Upper lobe of left lung (tissue), 6 donors: ENCODE measurements at regions not wholly inside any gene's neighbourhood (a gene's known extent, or its start where the extent isn't known, plus 50 kb on each side); places are given as distances from the start of the nearest gene placed in this dataset.

Experiments used
- ATAC-seq, 2 donors: fragments of 200-7000 bp; cut with Tn5 transposase; one replicate each; pipeline ENCODE4 v1.9.1; 2022; ENCODE audit warnings: mild to moderate bottlenecking in 2 of 2, moderate library complexity in 2 of 2; ENCODE audit not compliant: low FRiP score in 2 of 2
- DNase-seq, 2 donors: peaks; one replicate each; pipeline ENCODE4 v3.0.0-alpha.2; 2019 to 2020
- H3K27ac ChIP-seq, 4 donors: fragments of 200-600 bp; sonication (generic); one replicate each; pipeline ENCODE4 v1.5.1; 2016 to 2019
- H3K27me3 ChIP-seq, 4 donors: fragments of 200-600 bp; sonication (generic); one replicate each; pipeline ENCODE4 v1.5.1; 2017 to 2019
- H3K36me3 ChIP-seq, 4 donors: fragments of 200-600 bp; sonication (generic); one replicate each; pipeline ENCODE4 v1.5.1; 2016 to 2019
- H3K4me1 ChIP-seq, 4 donors: fragments of 200-600 bp; sonication (generic); one replicate each; pipeline ENCODE4 v1.5.1; 2018 to 2019
- H3K4me3 ChIP-seq, 4 donors: fragments of 200-600 bp; sonication (generic); one replicate each; pipeline ENCODE4 v1.5.1; 2017 to 2019; ENCODE audit warnings: mild to moderate bottlenecking in 2 of 4, moderate library complexity in 1 of 4
- H3K9me3 ChIP-seq, 4 donors: fragments of 200-600 bp; sonication (generic); one replicate each; pipeline ENCODE4 v1.5.1; 2018 to 2019
- CTCF ChIP-seq, 6 experiments: fragments of 450-650 bp in 4 of 6; fragments of 200-600 bp in 2 of 6; sonication (generic) in 2 of 6; IDR thresholded peaks; one replicate each; pipeline ENCODE4 v1.5.1; 2016 to 2019; ENCODE audit warnings: antibody characterized with exemption in 6 of 6
- EP300 ChIP-seq, 4 donors: sonication (generic); formaldehyde crosslinking; IDR thresholded peaks; one replicate each; pipeline ENCODE4 v1.5.1; 2017; ENCODE audit warnings: antibody characterized with exemption in 4 of 4, control low read depth in 2 of 4
- POLR2A ChIP-seq, 4 donors: fragments of 450-650 bp; IDR thresholded peaks; one replicate each; pipeline ENCODE4 v1.5.1; 2016 to 2017; ENCODE audit warnings: antibody characterized with exemption in 4 of 4, mild to moderate bottlenecking in 2 of 4
- POLR2AphosphoS5 ChIP-seq, 2 donors: sonication (generic); formaldehyde crosslinking; IDR thresholded peaks; one replicate each; pipeline ENCODE4 v1.5.1; 2017; ENCODE audit warnings: antibody characterized with exemption in 2 of 2
- WGBS, 2 donors: methylation state at CpG; one replicate each; pipeline ENCODE4 v1.1.5; 2017 to 2018; 5-methylcytosine and 5-hydroxymethylcytosine counted together
- donor health status: DM: no; HTN: no; CAD: no; lungs with moderate emphysema.
- donor health status: DM: no; HTN: yes; CAD: no; lungs with severe emphysema.

DNA sequence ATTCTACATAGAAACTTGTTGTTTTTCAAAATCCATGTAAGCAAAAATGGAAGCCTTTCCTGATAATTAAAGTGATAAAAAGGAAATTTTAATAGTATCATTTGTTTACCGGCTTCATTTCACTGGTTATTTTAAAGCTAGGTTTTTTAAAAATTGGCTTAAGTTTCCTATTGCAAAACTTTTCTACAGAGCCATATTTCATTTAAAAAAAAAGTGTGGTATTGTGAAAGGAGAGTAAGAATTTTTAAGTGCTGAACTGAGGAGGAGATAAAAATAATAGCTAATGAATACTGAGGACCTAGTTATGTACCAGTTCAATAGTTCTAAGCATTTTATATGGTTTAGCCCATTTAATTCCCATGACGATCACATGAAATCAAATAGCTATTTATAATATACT lies 172.2 kb upstream of the COL1A2 start:
- TF ChIP-seq POLR2A (IDR thresholded peaks at IDR 0.05) (no peak), POLR2AphosphoS5 (IDR thresholded peaks at IDR 0.05) (no peak), EP300 (IDR thresholded peaks at IDR 0.05) (no peak), CTCF (IDR thresholded peaks at IDR 0.05) (no peak)
- Histone ChIP-seq H3K4me1 (peaks cover 0 to 3% (median 0%) of the 10 kb centered on the region in 4 donors), H3K36me3 (no peaks in the 10 kb centered on the region), H3K9me3 (no peaks in the 10 kb centered on the region), H3K27me3 (no peaks in the 10 kb centered on the region), H3K4me3 (no peak overlapping the region), H3K27ac (no peak overlapping the region)
- WGBS, 2 donors: 82 to 92% methylated on average over 2 of the region's 2 CpGs
- DNase-seq: no peak
- no peak for ATAC-seq

- no peaks in the 10 kb centered on the region for H3K36me3 ChIP-seq
- ATAC-seq (peak in 1 of 2 donors; percentile 44), DNase-seq (no peak)
- H3K27ac ChIP-seq: no peak overlapping the region
- no peak overlapping the region for H3K4me3 ChIP-seq
- H3K27me3 ChIP-seq: no peaks in the 10 kb centered on the region
- H3K4me1 ChIP-seq: peaks cover 0 to 3% (median 0%) of the 10 kb centered on the region in 4 donors
- no peaks in the 10 kb centered on the region for H3K9me3 ChIP-seq
- WGBS, 2 donors: 43 to 50% methylated on average over 6 of the region's 6 CpGs
- TF ChIP-seq CTCF (IDR thresholded peaks at IDR 0.05): peak in 1 of 6 experiments; percentile 25
- TF ChIP-seq EP300 (IDR thresholded peaks at IDR 0.05): no peak
These were observed 171.2 kb upstream of the COL1A2 start for GRCh38 chr7:94223375-94224084.

- DNase-seq: no peak
- no peaks in the 10 kb centered on the region for H3K27me3 ChIP-seq
- no peaks in the 10 kb centered on the region for H3K9me3 ChIP-seq
- ATAC-seq: no peak
- peaks cover 0 to 3% (median 0%) of the 10 kb centered on the region in 4 donors for H3K4me1 ChIP-seq
- H3K36me3 ChIP-seq: no peaks in the 10 kb centered on the region
- no peak overlapping the region for H3K27ac ChIP-seq
- no peak overlapping the region for H3K4me3 ChIP-seq
- no peak for TF ChIP-seq POLR2A (IDR thresholded peaks at IDR 0.05)
- no peak for TF ChIP-seq POLR2AphosphoS5 (IDR thresholded peaks at IDR 0.05)
- TF ChIP-seq EP300 (IDR thresholded peaks at IDR 0.05): no peak
- no peak for TF ChIP-seq CTCF (IDR thresholded peaks at IDR 0.05)
These were observed 166.5 kb upstream of the COL1A2 start for GRCh38 chr7:94228223-94228622.

GRCh38 chr7:94228678-94229077 lies 166.0 kb upstream of the COL1A2 start:
- Histone ChIP-seq H3K27ac (no peak overlapping the region), H3K36me3 (no peaks in the 10 kb centered on the region), H3K27me3 (no peaks in the 10 kb centered on the region), H3K9me3 (no peaks in the 10 kb centered on the region), H3K4me1 (peaks cover 0 to 2% (median 0%) of the 10 kb centered on the region in 4 donors), H3K4me3 (no peak overlapping the region)
- ATAC-seq (no peak), DNase-seq (no peak)
- no peak for TF ChIP-seq CTCF (IDR thresholded peaks at IDR 0.05)
- no peak for TF ChIP-seq EP300 (IDR thresholded peaks at IDR 0.05)
- TF ChIP-seq POLR2A (IDR thresholded peaks at IDR 0.05): no peak
- TF ChIP-seq POLR2AphosphoS5 (IDR thresholded peaks at IDR 0.05): no peak

DNA sequence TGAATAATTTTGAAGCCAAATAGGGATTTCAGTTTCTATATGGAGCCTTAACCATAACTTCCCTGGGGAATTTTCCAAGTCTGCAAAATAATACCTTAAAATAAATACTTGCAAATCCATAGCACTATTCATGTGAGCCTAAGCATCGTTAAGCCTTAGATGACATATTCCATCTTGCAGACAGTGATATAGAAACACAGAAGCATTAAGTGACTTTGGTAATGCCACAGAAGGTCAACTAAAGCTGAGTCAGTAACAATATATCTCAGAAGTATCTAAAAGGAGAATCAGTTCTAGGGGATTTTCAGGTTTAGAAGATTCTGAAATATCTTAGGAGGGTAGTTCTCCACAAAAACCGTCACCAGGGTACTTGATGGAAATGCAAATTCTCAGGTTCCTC lies 163.4 kb upstream of the COL1A2 start:
- Histone ChIP-seq H3K4me3 (no peak overlapping the region), H3K27ac (no peak overlapping the region), H3K4me1 (no peaks in the 10 kb centered on the region), H3K9me3 (no peaks in the 10 kb centered on the region), H3K36me3 (no peaks in the 10 kb centered on the region), H3K27me3 (no peaks in the 10 kb centered on the region)
- TF ChIP-seq EP300 (IDR thresholded peaks at IDR 0.05): no peak
- TF ChIP-seq CTCF (IDR thresholded peaks at IDR 0.05): no peak
- no peak for TF ChIP-seq POLR2AphosphoS5 (IDR thresholded peaks at IDR 0.05)
- TF ChIP-seq POLR2A (IDR thresholded peaks at IDR 0.05): no peak
- ATAC-seq (no peak), DNase-seq (no peak)
- 77% methylated on average over 2 of the region's 2 CpGs for WGBS, 2 donors
